Colonic mucosa (tissue), 4 donors: ENCODE measurements at regions not wholly inside any gene's neighbourhood (a gene's known extent, or its start where the extent isn't known, plus 50 kb on each side); places are given as distances from the start of the nearest gene placed in this dataset.

Source experiments
- DNase-seq: peaks from one replicate; pipeline ENCODE4 v3.0.0-alpha.2; 2020
- H3K27ac ChIP-seq: fragments of 200-600 bp; one replicate; pipeline ENCODE4 v1.8.0; 2021
- H3K27me3 ChIP-seq: fragments of 200-600 bp; one replicate; pipeline ENCODE4 v1.8.0; 2021
- H3K36me3 ChIP-seq: fragments of 200-600 bp; one replicate; pipeline ENCODE4 v1.8.0; 2021
- H3K4me1 ChIP-seq: fragments of 200-600 bp; one replicate; pipeline ENCODE4 v1.8.0; 2021; ENCODE audit warnings: mild to moderate bottlenecking
- H3K4me3 ChIP-seq: fragments of 200-600 bp; one replicate; pipeline ENCODE4 v1.8.0; 2021
- H3K9ac ChIP-seq, 2 donors: one replicate each; pipeline ENCODE4 v1.7.0; 2013; ENCODE audit warnings: control low read depth in 2 of 2, low read depth in 2 of 2, low read length in 2 of 2
- H3K9me3 ChIP-seq: fragments of 200-600 bp; one replicate; pipeline ENCODE4 v1.8.0; 2021
- CTCF ChIP-seq: fragments of 200-600 bp; IDR thresholded peaks from one replicate; pipeline ENCODE4 v1.8.0; 2022; ENCODE audit warnings: antibody characterized with exemption, mild to moderate bottlenecking
- intact Hi-C: fragments of 100-400 bp; cut with DNase I; formaldehyde crosslinking; loops from one replicate; pipeline ENCODE4 v1.14.1; 2022
- donor health status: healthy.
- donor health status: DM: no; HTN: no; CAD: no.
- donor health status: DM: no; HTN: no; CAD: no.

GRCh38 chr4:1478766-1479355 lies 72.6 kb upstream of the NKX1-1 start:
- intact Hi-C loops = no loop called here
- no peak for DNase-seq
- no peaks in the 10 kb centered on the region for H3K4me1 ChIP-seq

GRCh38 chr4:1477045-1477840 lies 71.0 kb upstream of the NKX1-1 start:
- TF ChIP-seq CTCF = no peak
- Histone ChIP-seq H3K36me3 (no peaks in the 10 kb centered on the region), H3K4me1 (no peaks in the 10 kb centered on the region), H3K9me3 (no peaks in the 10 kb centered on the region), H3K4me3 (no peak overlapping the region), H3K9ac (no peak overlapping the region), H3K27me3 (peaks cover 3% of the 10 kb centered on the region), H3K27ac (no peak overlapping the region)
- no peak for DNase-seq
- intact Hi-C loops = no loop called here

More at GRCh38 chr4:1478766-1479355, 72.6 kb upstream of the NKX1-1 start:
- Histone ChIP-seq H3K27ac (no peak overlapping the region), H3K27me3 (no peaks in the 10 kb centered on the region), H3K4me3 (no peak overlapping the region), H3K9ac (no peak overlapping the region), H3K36me3 (no peaks in the 10 kb centered on the region), H3K9me3 (no peaks in the 10 kb centered on the region)
- no peak for TF ChIP-seq CTCF

DNA sequence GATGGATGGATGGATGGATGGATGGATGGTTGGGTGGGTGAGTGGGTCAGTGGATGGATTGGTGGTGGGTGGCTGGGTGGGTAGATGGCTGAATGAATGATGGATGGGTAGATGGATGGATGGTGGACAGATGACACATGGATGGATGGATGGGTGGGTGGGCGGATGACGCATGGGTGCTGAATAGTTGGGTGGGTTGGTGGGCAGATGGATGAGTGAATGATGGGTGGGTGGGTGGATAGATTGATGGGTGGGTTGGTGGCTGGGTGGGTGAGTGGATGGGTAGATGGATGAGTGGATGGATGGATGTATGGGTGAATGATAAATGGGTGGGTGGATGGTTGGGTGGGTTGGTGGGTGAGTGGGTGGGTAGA lies 69.9 kb upstream of the NKX1-1 start:
- Histone ChIP-seq H3K27ac (no peak overlapping the region), H3K36me3 (no peaks in the 10 kb centered on the region), H3K4me1 (no peaks in the 10 kb centered on the region), H3K27me3 (peaks cover 14% of the 10 kb centered on the region), H3K9ac (no peak overlapping the region), H3K9me3 (no peaks in the 10 kb centered on the region), H3K4me3 (no peak overlapping the region)
- intact Hi-C loops = no loop called here
- no peak for TF ChIP-seq CTCF
- no peak for DNase-seq

DNA sequence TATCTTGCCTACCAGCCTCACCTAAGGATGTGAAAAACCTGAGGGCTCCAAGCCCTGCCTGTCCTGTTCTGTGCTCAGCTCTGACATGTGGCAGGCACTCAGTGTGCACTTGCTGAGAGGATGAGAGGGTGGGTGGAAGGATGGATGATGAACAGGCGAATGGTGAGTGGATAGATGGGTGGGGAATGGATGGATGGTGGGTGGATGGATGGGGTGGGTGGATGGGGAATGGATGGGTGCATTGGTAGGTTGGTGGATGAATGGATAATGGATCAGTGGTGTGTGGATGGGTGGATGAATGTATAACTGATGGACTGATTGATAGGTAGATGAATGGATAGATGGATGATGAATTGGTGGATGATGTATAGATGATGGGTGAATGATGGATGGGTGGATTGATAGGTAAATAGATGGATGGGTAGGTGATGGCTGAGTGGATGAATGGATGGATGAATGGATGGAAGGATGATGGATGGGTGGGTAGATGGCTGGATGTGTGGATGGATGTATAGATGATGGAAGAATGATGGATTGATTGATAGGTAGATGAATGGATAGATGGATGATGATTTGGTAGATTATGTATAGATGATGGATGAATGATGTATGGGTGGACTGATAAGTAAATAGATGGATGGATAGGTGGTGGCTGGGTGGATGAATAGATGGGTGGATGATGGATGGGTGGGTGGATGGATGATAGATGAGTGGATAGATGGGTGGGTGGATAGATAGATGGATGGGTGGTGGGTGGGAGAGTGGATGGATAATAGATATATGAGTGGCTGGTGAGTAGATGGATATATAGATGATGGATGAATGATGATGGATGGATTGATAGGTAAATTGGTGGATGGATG lies 69.3 kb upstream of the NKX1-1 start:
- no peaks in the 10 kb centered on the region for H3K9me3 ChIP-seq
- no peaks in the 10 kb centered on the region for H3K4me1 ChIP-seq
- H3K9ac ChIP-seq = no peak overlapping the region
- H3K36me3 ChIP-seq = no peaks in the 10 kb centered on the region
- H3K4me3 ChIP-seq = no peak overlapping the region
- no peak overlapping the region for H3K27ac ChIP-seq
- peaks cover 18% of the 10 kb centered on the region for H3K27me3 ChIP-seq
- no peak for TF ChIP-seq CTCF
- intact Hi-C loops = no loop called here
- DNase-seq = no peak
